Brain microvascular endothelial cell (primary cell): ENCODE measurements at regions not wholly inside any gene's neighbourhood (a gene's known extent, or its start where the extent isn't known, plus 50 kb on each side); places are given as distances from the start of the nearest gene placed in this dataset.

Source experiments
- DNase-seq: peaks from one replicate; pipeline ENCODE4 v3.0.0-alpha.2; 2020
- H3K27ac ChIP-seq: fragments of 250-450 bp; sonication (Bioruptor Pico); 2 replicates; pipeline ENCODE4 v1.5.1; 2020; ENCODE audit warnings: mild to moderate bottlenecking, moderate library complexity
- H3K27me3 ChIP-seq: fragments of 250-450 bp; sonication (Bioruptor Pico); replicated peaks from 2 replicates; pipeline ENCODE4 v1.5.1; 2020; ENCODE audit warnings: mild to moderate bottlenecking
- H3K36me3 ChIP-seq: fragments of 250-450 bp; sonication (Bioruptor Pico); replicated peaks from 2 replicates; pipeline ENCODE4 v1.5.1; 2020; ENCODE audit warnings: mild to moderate bottlenecking
- H3K4me3 ChIP-seq: 2 replicates; pipeline ENCODE4 v1.5.1; 2011; ENCODE audit warnings: low read depth, mild to moderate bottlenecking, control low read depth, low read length, moderate library complexity
- CTCF ChIP-seq: IDR thresholded peaks from 2 replicates; pipeline ENCODE4 v1.5.1; 2011; ENCODE audit warnings: low read depth, mild to moderate bottlenecking, moderate library complexity, low read length, control low read depth, inconsistent platforms; ENCODE audit errors: missing control alignments
- in situ Hi-C: cut with HindIII; loops from 2 replicates; pipeline ENCODE4 v1.10.0; 2017; ENCODE audit warnings: low sequenced_read_pairs, low pct_ligation_motif_present

- Histone ChIP-seq H3K4me3 (no peak overlapping the region), H3K27ac (no peak overlapping the region), H3K36me3 (no peaks in the 10 kb centered on the region), H3K27me3 (no peaks in the 10 kb centered on the region)
- peak; percentile 25 for DNase-seq
- TF ChIP-seq CTCF, result no peak
- in situ Hi-C loops, result no loop called here
Measured at GRCh38 chr2:195202163-195202845, 454.7 kb upstream of the SLC39A10 start.

DNA sequence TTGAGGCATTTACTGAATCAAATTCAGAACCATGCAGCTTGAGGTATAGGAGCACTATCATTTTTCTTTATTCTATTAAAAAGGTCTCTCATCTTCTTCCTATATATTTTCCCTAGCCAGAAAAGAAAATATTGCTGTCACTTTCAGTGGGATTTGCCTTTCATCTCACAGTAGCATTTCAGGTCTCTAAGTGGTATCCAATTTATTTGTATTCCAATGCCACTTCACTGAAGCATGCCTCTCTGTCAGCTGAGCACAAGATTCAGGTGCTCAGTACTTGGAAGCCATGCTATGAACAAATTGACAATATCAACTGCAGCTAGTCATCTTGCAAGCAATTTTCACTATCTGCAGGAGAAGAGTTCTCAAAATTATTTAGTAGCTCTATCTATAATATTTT, 457.2 kb upstream of the SLC39A10 start:
- in situ Hi-C loops, result no loop called here
- no peak for TF ChIP-seq CTCF
- no peak for DNase-seq
- Histone ChIP-seq H3K4me3 (no peak overlapping the region), H3K27me3 (no peaks in the 10 kb centered on the region), H3K27ac (no peak overlapping the region), H3K36me3 (no peaks in the 10 kb centered on the region)

DNA sequence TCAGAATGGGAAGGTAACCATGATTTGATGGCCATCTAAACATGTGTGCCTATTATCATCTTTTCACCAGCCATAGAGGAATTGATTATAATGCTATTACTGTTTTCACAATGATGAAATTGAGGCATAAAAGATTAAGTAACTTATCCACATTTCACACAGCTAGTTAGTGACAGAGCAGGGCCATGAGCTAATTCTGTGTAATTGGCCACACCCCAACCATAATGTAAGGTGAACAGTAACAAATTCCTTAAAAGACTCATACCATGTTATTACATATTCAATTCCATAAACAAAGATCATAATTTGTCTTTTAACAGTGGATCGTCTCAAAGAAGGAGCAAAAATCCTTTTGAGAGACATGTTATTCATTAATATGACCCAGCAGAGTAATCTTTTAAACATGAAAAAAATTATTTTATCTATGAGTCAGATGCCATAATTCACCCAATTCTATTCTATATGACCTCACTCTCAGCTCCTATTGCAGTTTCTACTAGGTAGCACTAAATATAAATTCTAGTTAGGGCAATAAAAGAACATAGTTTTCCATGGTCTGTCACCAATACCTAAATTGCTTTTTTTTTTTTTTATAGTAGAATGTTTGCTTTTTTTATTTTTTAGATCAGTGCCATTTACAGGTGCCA, 475.8 kb upstream of the SLC39A10 start:
- TF ChIP-seq CTCF, result no peak
- H3K4me3 ChIP-seq, result no peak overlapping the region
- no peaks in the 10 kb centered on the region for H3K27me3 ChIP-seq
- in situ Hi-C loops, result no loop called here
- no peaks in the 10 kb centered on the region for H3K36me3 ChIP-seq
- DNase-seq, result no peak
- no peak overlapping the region for H3K27ac ChIP-seq

GRCh38 chr2:195168369-195168768, 488.7 kb upstream of the SLC39A10 start:
- Histone ChIP-seq H3K4me3 (no peak overlapping the region), H3K36me3 (no peaks in the 10 kb centered on the region), H3K27me3 (no peaks in the 10 kb centered on the region), H3K27ac (no peak overlapping the region)
- DNase-seq, result no peak
- TF ChIP-seq CTCF, result no peak
- in situ Hi-C loops, result no loop called here

GRCh38 chr2:195164930-195165329, 492.1 kb upstream of the SLC39A10 start:
- H3K27ac ChIP-seq, result no peak overlapping the region
- H3K4me3 ChIP-seq, result no peak overlapping the region
- no peak for DNase-seq
- TF ChIP-seq CTCF, result no peak
- in situ Hi-C loops, result no loop called here
- H3K36me3 ChIP-seq, result no peaks in the 10 kb centered on the region
- no peaks in the 10 kb centered on the region for H3K27me3 ChIP-seq
